ENCODE measurements at regions not wholly inside any gene's neighbourhood (a gene's known extent, or its start where the extent isn't known, plus 50 kb on each side); places are given as distances from the start of the nearest gene placed in this dataset.

DNA sequence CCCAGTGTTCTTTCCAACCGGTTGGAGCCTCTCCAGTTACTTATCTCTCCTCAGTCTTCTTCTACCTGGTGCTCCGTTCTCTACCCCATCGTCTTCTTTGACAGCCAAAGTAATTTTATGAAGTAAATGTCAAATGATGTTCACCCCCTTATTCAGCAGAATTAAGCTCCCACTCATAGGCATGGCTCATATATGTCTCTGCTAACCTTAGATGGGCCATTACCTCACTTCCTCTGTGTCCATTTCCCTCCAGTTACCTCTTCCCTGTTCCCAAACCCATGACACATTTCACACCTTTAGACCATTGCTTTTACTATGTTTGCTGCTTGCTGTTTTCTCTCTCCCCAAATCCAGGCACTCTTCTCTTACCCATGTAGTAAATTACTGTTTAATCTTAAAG, 607.0 kb downstream of the RNF144A start:
- Mint-ChIP-seq H3K4me1 (no peaks in the 10 kb centered on the region), H3K36me3 (ENCODE audit: low read depth) (no peaks in the 10 kb centered on the region), H3K9me3 (peaks cover under 1% of the 10 kb centered on the region), H3K27me3 (peaks cover 3% of the 10 kb centered on the region), H3K27ac (no peak overlapping the region), H3K4me3 (no peak overlapping the region)
- ChIA-PET POLR2A (no interaction called here), CTCF (no interaction called here)
- ATAC-seq (ENCODE audit: low read depth) (no peak), DNase-seq (no peak)
- TF ChIP-seq, protein P1, sequence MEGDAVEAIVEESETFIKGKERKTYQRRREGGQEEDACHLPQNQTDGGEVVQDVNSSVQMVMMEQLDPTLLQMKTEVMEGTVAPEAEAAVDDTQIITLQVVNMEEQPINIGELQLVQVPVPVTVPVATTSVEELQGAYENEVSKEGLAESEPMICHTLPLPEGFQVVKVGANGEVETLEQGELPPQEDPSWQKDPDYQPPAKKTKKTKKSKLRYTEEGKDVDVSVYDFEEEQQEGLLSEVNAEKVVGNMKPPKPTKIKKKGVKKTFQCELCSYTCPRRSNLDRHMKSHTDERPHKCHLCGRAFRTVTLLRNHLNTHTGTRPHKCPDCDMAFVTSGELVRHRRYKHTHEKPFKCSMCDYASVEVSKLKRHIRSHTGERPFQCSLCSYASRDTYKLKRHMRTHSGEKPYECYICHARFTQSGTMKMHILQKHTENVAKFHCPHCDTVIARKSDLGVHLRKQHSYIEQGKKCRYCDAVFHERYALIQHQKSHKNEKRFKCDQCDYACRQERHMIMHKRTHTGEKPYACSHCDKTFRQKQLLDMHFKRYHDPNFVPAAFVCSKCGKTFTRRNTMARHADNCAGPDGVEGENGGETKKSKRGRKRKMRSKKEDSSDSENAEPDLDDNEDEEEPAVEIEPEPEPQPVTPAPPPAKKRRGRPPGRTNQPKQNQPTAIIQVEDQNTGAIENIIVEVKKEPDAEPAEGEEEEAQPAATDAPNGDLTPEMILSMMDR (IDR thresholded peaks at IDR 0.05), result no peak
- intact Hi-C loops (cut with micrococcal nuclease), result no loop called here

DNA sequence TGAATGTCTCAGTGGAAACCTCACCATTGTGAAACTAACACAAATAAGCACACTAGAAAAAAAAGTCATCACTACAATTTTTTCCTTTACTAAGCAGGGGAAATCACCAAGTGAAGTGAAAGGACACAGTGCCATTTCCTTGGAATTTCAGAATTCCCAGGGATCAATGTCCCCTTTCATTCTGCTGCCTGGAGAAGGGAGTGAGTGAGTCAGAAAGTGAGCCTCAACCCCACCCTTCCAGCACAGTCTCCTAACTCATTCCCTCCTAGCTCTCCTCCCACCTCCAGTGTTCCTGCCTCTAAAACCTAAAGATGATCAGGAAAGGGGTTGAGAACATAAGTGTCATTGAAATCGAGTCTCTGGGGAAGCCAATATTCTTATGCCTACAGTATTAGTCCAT, 608.5 kb downstream of the RNF144A start:
- Mint-ChIP-seq H3K9me3 (peaks cover 4% of the 10 kb centered on the region), H3K4me1 (no peaks in the 10 kb centered on the region), H3K27ac (no peak overlapping the region), H3K4me3 (no peak overlapping the region), H3K27me3 (peaks cover 3% of the 10 kb centered on the region), H3K36me3 (ENCODE audit: low read depth) (no peaks in the 10 kb centered on the region)
- CTCF ChIA-PET, result no interaction called here
- intact Hi-C loops (cut with micrococcal nuclease), result no loop called here
- TF ChIP-seq, protein P1 (IDR thresholded peaks at IDR 0.05), result no peak
- ATAC-seq (ENCODE audit: low read depth), result no peak
- POLR2A ChIA-PET, result no interaction called here
- no peak for DNase-seq

DNA sequence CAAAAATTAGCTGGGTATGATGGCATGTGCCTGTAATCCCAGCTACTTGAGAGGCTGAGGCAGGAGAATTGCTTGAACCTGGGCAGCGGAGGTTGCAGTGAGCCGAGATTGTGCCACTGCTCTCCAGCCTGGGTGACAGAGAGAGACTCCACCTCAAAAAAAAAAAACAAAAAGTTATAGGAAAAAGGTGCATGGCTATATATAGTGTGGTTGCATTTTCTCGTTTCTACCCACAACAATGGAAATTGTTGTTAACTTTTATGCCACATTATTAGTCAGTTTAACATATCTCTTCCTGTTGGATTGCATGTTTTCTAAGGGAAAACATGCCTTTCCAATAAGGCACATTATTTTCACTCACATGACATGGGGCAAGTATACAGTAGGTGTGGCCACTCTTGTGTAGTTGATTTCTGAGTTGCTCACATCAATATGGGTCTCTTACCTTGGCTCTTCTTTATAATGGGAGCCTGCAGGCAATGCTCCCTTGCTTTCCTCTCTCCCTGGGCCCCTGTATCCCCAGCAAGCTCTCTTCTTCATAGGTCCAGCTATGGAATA, 610.0 kb downstream of the RNF144A start:
- intact Hi-C loops (cut with micrococcal nuclease), result no loop called here
- CTCF ChIA-PET, result no interaction called here
- peaks cover 3% of the 10 kb centered on the region for H3K27me3 Mint-ChIP-seq
- no peaks in the 10 kb centered on the region for H3K4me1 Mint-ChIP-seq
- POLR2A ChIA-PET, result no interaction called here
- DNase-seq (no peak), ATAC-seq (ENCODE audit: low read depth) (no peak)
- no peak overlapping the region for H3K4me3 Mint-ChIP-seq
- no peaks in the 10 kb centered on the region for H3K36me3 Mint-ChIP-seq (ENCODE audit: low read depth)
- peaks cover 13% of the 10 kb centered on the region for H3K9me3 Mint-ChIP-seq
- H3K27ac Mint-ChIP-seq, result no peak overlapping the region
- TF ChIP-seq, protein P1 (IDR thresholded peaks at IDR 0.05), result no peak

DNA sequence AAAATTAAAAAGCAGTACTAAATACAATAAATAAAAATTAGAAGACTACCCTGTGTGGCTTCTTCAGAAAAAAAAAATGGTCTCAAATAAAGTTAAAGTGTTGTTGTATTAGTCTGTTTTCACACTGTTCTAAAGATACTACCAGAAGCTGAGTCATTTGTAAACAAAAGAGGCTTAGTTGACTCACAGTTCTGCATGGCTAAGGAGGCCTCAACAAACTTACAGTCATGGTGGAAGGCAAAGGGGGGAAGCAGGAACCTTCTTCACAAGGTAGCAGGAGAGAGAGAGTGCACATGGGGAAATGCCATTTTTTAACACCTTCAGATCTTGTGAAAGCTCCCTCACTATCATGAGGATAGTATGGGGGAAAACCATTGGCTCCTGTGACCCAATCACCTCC, 612.8 kb downstream of the RNF144A start:
- H3K27ac Mint-ChIP-seq, result no peak overlapping the region
- ATAC-seq (ENCODE audit: low read depth) (no peak), DNase-seq (no peak)
- no peak overlapping the region for H3K4me3 Mint-ChIP-seq
- peaks cover 15% of the 10 kb centered on the region for H3K9me3 Mint-ChIP-seq
- TF ChIP-seq, protein P1 (IDR thresholded peaks at IDR 0.05), result no peak
- intact Hi-C loops (cut with micrococcal nuclease), result no loop called here
- H3K4me1 Mint-ChIP-seq, result no peaks in the 10 kb centered on the region
- H3K27me3 Mint-ChIP-seq, result no peaks in the 10 kb centered on the region
- POLR2A ChIA-PET, result no interaction called here
- no peaks in the 10 kb centered on the region for H3K36me3 Mint-ChIP-seq (ENCODE audit: low read depth)
- CTCF ChIA-PET, result no interaction called here

DNA sequence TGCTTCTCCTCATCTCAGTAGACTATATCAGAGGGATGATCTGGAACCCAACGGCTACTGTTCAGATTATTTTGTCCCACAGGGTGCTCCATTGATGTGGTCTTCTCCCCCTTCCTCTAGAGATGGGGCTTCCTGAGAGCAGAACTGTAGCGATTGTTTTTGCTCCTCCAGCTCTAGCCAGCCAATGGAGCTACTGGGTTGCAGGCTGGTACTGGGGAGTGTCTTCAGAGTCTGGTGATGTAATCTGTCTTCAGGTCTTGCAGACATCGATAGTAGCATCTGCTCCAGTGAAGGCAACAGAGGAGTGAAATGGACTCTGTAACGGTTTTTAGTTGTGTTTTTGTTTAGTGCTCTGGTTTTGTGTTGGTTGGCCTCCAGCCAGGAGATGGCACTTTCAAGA, 621.9 kb downstream of the RNF144A start:
- H3K27me3 Mint-ChIP-seq, result no peaks in the 10 kb centered on the region
- H3K9me3 Mint-ChIP-seq, result peaks cover under 1% of the 10 kb centered on the region
- H3K4me1 Mint-ChIP-seq, result no peaks in the 10 kb centered on the region
- TF ChIP-seq, protein P1 (IDR thresholded peaks at IDR 0.05), result no peak
- ChIA-PET POLR2A (no interaction called here), CTCF (no interaction called here)
- ATAC-seq (ENCODE audit: low read depth) (no peak), DNase-seq (no peak)
- H3K36me3 Mint-ChIP-seq (ENCODE audit: low read depth), result no peaks in the 10 kb centered on the region
- H3K27ac Mint-ChIP-seq, result no peak overlapping the region
- intact Hi-C loops (cut with micrococcal nuclease), result no loop called here
- no peak overlapping the region for H3K4me3 Mint-ChIP-seq

Data from activated B cell treated with CpG ODN at 0.5 μM for 24 hours (primary cell).